ENCODE measurements at regions not wholly inside any gene's neighbourhood (a gene's known extent, or its start where the extent isn't known, plus 50 kb on each side); places are given as distances from the start of the nearest gene placed in this dataset.

DNA sequence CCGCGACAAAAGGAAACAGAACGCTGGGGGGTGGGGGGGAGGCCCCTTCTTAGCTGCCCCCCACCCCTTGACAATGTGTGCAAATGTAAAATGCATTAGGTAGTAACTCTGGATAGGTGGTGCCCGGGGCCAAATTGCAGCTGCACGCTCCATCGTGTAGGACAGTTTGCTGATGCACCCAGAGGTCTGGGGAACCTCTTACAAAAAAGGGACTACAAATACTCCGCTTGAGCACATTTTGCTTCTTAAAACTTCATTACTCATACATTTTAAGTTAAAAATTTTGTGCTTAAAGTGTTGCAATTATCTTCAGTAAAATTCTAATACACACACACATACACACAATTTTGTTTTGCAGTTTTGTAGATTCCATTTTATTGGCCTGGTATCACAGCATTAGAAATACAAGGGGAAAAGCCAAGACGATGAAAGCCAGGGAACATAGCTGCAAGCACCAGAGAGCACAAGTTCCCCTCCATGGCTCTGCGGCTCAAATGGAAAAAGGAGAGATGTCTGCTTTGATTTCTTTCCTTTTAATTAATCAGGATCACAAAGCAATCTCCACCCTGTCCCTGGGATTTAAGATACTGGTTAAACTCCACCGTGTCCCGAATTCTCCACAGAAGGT lies 582.1 kb downstream of the ZEB2 start:
- Mint-ChIP-seq H3K27me3 (ENCODE audit: unreplicated experiment) (no peaks in the 10 kb centered on the region), H3K4me3 (ENCODE audit: unreplicated experiment) (peak overlapping the region; percentile 68), H3K9me3 (ENCODE audit: unreplicated experiment) (no peaks in the 10 kb centered on the region), H3K36me3 (ENCODE audit: unreplicated experiment) (no peaks in the 10 kb centered on the region), H3K27ac (ENCODE audit: unreplicated experiment) (no peak overlapping the region), H3K4me1 (ENCODE audit: unreplicated experiment) (peaks cover 16% of the 10 kb centered on the region)
- TF ChIP-seq, protein P1, sequence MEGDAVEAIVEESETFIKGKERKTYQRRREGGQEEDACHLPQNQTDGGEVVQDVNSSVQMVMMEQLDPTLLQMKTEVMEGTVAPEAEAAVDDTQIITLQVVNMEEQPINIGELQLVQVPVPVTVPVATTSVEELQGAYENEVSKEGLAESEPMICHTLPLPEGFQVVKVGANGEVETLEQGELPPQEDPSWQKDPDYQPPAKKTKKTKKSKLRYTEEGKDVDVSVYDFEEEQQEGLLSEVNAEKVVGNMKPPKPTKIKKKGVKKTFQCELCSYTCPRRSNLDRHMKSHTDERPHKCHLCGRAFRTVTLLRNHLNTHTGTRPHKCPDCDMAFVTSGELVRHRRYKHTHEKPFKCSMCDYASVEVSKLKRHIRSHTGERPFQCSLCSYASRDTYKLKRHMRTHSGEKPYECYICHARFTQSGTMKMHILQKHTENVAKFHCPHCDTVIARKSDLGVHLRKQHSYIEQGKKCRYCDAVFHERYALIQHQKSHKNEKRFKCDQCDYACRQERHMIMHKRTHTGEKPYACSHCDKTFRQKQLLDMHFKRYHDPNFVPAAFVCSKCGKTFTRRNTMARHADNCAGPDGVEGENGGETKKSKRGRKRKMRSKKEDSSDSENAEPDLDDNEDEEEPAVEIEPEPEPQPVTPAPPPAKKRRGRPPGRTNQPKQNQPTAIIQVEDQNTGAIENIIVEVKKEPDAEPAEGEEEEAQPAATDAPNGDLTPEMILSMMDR (IDR thresholded peaks at IDR 0.05) = no peak
- DNase-seq (ENCODE audit: extremely low spot score, unreplicated experiment) = no peak

DNA sequence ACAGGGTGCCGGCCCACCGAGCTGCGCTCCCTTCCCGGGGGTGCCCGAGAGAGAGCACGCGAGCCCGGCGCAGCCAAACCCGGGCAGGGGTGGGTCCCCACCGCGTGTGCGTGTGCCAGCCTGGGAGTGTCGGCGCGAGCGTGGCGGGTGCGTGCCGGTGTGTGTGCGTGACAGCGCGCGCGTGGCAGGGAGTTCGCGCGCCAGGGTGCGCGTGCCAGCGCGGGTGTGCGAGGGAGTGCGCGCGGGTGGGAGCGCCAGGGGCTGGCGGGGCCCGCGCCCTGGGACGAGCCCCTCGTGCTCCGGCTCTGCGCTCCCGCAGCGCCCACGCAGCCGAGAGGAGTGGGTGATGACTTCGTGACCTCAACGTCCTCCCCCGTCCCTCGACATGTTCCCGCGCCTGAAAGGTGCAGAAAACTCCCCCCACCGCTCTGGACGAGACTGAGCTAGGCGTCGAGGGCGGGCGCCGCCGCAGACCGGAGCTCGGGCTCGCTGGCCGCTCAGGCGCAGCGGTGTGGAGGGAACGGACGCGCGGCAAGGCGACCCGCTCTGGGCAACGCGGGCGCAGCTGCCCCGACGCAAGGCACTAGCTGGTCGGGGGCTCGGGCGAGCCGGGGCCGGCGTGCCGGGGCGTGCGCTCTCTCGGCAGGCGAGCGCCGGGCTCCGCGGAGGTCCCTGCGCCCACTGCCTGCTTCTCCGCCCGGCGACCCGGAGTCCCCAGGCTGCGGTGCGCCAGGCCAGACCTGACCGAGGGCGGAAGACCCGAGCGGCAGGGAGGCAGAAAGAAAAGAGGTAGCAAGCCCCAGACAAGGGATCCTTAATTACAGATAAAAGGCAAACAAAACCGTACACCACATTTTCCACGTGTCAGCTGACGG lies 582.8 kb downstream of the ZEB2 start:
- no peak for DNase-seq (ENCODE audit: extremely low spot score, unreplicated experiment)
- H3K36me3 Mint-ChIP-seq (ENCODE audit: unreplicated experiment) = no peaks in the 10 kb centered on the region
- TF ChIP-seq, protein P1 (IDR thresholded peaks at IDR 0.05) = no peak
- H3K27ac Mint-ChIP-seq (ENCODE audit: unreplicated experiment) = no peak overlapping the region
- H3K27me3 Mint-ChIP-seq (ENCODE audit: unreplicated experiment) = no peaks in the 10 kb centered on the region
- peaks cover 16% of the 10 kb centered on the region for H3K4me1 Mint-ChIP-seq (ENCODE audit: unreplicated experiment)
- H3K4me3 Mint-ChIP-seq (ENCODE audit: unreplicated experiment) = peak overlapping the region; percentile 72
- no peaks in the 10 kb centered on the region for H3K9me3 Mint-ChIP-seq (ENCODE audit: unreplicated experiment)

DNA sequence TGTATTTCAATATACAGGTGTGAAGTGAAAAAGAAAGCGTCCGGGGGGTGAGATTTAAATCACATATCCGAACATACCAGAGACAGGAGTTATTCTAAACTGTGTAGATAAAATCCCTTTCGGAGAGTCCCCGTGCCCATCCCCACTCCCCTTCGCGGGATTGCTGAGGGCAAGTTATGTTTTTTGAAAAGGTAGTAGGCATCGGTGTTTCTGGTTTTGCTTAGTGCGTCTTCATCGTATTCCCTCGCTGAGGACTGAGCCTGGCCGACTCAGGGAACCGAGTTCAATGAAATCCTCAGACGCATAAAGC lies 583.4 kb downstream of the ZEB2 start:
- Mint-ChIP-seq H3K4me3 (ENCODE audit: unreplicated experiment) (peak overlapping the region; percentile 72), H3K9me3 (ENCODE audit: unreplicated experiment) (no peaks in the 10 kb centered on the region), H3K4me1 (ENCODE audit: unreplicated experiment) (peaks cover 16% of the 10 kb centered on the region), H3K27me3 (ENCODE audit: unreplicated experiment) (no peaks in the 10 kb centered on the region), H3K27ac (ENCODE audit: unreplicated experiment) (no peak overlapping the region), H3K36me3 (ENCODE audit: unreplicated experiment) (no peaks in the 10 kb centered on the region)
- DNase-seq (ENCODE audit: extremely low spot score, unreplicated experiment) = no peak
- TF ChIP-seq, protein P1 (IDR thresholded peaks at IDR 0.05) = no peak

DNA sequence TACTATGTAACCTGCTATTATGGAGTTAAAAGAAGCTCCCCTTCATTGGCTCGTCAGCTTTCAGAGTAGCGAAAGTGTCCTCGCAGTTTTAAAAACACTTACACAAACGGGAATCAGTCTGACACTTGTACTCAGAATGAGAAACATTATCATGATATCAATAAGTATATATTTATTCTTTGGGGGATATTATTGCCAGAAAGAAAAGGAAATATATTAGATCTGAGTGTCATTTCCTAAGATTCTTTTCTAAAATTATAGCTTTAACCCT lies 584.5 kb downstream of the ZEB2 start:
- TF ChIP-seq, protein P1 (IDR thresholded peaks at IDR 0.05) = no peak
- H3K4me3 Mint-ChIP-seq (ENCODE audit: unreplicated experiment) = no peak overlapping the region
- H3K27me3 Mint-ChIP-seq (ENCODE audit: unreplicated experiment) = no peaks in the 10 kb centered on the region
- H3K36me3 Mint-ChIP-seq (ENCODE audit: unreplicated experiment) = no peaks in the 10 kb centered on the region
- H3K4me1 Mint-ChIP-seq (ENCODE audit: unreplicated experiment) = peaks cover 16% of the 10 kb centered on the region
- no peaks in the 10 kb centered on the region for H3K9me3 Mint-ChIP-seq (ENCODE audit: unreplicated experiment)
- DNase-seq (ENCODE audit: extremely low spot score, unreplicated experiment) = no peak
- H3K27ac Mint-ChIP-seq (ENCODE audit: unreplicated experiment) = no peak overlapping the region

DNA sequence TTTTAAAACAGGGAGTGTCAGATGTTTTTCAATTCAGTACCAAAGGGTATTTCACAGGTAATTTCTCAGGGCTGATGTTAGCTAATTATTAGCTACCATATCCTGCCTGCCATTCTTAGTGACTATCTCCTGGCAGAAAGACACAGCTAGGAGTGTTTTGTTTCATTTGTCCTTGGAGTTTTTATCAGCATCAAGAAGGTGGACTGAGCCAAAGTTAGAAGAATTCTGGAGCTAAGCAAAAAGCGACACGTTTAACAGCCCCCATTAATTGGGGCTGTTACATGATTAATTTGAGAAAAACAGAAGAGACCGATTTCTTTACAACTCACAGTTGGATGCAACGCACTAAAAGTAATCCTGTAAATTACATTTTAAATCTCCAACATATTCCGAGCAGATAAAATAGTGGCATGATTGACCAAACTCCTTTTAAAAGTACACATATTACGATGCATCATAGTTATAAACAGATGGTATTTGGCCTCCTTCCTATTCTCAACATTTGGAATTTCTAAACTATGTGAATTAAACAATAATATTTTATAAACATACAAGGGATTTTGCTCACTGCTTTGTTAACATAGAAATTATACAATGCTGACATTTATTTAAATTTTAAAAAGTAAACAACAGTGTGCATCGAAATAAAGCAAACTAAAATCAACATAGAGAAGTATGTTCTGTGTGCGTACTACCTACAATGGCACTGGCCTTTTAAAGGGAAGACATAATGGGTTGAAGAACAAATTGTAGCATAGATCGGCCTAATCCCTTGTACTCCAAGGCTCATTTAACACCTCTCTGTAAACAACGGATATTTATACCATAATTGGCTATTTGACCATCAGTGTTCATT lies 585.1 kb downstream of the ZEB2 start:
- no peak for DNase-seq (ENCODE audit: extremely low spot score, unreplicated experiment)
- no peaks in the 10 kb centered on the region for H3K36me3 Mint-ChIP-seq (ENCODE audit: unreplicated experiment)
- H3K27ac Mint-ChIP-seq (ENCODE audit: unreplicated experiment) = no peak overlapping the region
- H3K4me3 Mint-ChIP-seq (ENCODE audit: unreplicated experiment) = no peak overlapping the region
- no peaks in the 10 kb centered on the region for H3K9me3 Mint-ChIP-seq (ENCODE audit: unreplicated experiment)
- no peaks in the 10 kb centered on the region for H3K27me3 Mint-ChIP-seq (ENCODE audit: unreplicated experiment)
- TF ChIP-seq, protein P1 (IDR thresholded peaks at IDR 0.05) = no peak
- peaks cover 13% of the 10 kb centered on the region for H3K4me1 Mint-ChIP-seq (ENCODE audit: unreplicated experiment)
